Hindlimb muscle (tissue), 1 donor: ENCODE measurements at regions not wholly inside any gene's neighbourhood (a gene's known extent, or its start where the extent isn't known, plus 50 kb on each side); places are given as distances from the start of the nearest gene placed in this dataset.

Experiments used
- DNase-seq: peaks from one replicate; pipeline ENCODE4 v3.0.0-alpha.2; 2013

DNA sequence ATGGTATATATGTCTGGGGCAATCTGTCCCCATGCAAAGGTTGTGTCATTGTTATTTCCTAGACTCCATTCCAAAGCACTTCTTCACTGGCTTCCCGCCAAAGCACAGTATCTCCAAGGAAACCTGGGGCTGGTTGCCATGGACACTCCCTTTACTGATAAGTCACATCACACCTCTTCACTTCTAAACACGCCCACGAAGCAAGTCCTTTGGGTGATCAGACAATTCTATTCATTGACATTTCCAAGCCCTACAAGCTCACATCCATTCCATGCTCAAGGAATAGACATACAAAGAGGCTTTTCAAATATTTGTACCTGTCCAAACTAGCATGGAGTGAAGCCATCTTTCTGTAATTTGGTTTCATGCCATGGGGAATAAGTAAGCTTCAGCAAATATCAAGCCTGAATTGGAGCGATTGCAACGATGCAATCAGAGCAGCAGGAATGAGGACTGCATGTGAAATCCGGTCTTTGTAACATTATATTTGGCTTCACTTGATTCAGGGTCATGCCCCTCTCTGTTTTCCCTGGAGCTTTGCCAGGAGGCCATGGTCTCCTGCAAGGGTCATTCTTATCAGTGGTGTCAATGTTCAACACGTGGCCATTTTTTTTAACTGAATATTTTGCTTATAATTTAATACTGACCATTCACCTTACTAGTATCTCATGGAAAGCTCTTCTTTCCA, 201.6 kb upstream of the TMC3 start:
- DNase-seq = no peak

DNA sequence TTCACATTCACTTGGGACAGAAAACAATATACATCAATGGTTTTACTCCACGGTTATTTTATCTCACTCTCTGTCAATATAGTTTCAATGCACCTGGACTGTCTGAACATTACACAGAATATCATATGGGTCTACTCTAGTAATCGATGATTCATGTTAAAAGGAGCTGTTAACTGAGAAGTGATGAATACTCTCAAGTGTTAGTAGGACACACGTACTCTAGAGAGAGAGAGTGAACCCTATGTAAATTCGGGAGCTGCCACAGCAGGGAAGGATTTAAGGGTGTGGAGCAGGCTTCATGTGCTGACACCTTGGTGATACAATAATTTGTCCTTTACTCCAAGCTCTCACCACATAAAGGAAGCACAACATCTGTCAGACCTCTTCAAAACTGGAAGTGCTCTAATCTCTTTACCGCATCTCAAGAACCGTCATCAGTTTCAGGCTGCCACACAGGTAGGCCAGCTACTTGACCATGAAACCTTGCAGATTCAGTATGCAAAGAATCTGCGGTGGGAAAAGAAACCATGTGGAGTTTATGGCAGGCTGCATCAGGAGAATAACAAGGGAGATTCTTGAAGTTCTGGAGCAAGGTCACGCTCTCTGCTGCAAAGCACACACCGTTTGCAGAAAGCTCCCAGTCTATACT, 199.2 kb upstream of the TMC3 start:
- no peak for DNase-seq

DNA sequence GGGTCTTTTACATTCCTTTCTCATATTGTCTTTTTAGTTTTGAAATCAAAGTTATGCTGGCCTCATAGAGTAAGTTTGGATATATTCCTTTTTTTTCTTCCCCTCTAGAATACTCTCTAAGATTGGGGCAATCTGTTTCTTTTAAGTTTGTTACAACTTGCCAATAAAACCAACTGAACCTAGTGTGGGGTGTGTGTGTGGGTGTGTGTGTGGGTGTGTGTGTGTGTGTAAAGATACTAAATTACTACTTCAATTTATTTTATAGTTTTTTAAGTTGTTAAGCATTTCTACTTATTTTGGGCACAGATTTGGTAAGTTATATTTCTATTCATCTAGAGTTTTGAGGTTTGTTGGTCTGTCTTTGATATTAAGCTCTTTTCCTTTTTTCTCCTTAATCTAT, 198.2 kb upstream of the TMC3 start:
- DNase-seq = no peak

DNA sequence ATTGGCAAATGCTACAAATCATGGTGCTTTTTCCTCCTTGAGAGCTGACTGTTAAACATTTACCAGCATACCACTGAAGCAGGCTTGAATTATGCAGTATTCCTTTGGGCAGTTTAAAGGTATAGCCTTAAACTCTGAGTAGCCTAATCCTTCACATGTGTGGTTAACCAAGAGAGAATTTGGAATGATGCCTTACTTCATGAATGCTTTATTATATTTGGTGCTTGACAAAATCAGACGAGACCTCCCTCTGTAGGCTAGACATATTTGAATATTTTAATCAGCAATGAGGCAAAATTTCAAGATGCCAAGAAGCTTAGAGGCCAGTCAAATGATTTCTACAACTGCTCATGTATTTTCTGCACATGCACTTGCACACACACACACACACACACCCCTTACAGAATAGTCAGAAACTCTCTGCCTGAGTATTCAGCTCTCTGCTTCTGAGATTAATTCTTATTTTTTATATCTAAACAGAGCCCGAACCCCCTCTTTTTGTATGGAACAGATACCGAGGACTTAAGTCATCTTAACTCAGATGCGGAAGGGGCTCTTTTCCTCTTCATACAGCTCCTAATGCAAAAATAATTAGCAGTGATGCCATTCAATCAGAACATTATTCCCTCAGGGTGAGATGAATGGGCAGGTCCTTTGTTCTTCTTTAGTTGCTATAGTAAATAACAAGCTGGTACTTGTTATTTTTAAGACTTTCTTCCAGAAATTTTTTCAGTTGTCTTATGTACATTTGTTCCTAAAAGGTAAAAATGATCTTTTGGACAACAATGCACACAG, 195.5 kb upstream of the TMC3 start:
- no peak for DNase-seq

DNA sequence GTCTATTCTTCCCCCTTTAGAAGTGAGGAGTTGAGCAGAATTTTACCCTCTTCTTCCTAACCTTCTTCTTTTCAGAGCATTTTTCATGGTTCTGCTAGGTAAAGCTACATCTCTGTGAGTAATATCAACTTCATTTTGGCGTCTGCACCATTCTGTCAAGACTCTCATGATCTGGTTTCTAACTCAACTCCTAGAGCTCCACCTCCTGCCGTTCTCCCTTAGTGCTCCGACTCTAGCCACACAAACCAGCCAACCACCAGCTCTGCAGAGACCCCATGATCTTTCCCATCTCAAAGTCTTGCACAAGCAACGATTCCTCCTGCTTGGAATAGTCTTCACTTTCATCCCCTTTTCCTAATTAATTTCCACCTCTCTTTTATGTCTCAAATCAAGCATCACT, 193.9 kb upstream of the TMC3 start:
- DNase-seq = no peak

DNA sequence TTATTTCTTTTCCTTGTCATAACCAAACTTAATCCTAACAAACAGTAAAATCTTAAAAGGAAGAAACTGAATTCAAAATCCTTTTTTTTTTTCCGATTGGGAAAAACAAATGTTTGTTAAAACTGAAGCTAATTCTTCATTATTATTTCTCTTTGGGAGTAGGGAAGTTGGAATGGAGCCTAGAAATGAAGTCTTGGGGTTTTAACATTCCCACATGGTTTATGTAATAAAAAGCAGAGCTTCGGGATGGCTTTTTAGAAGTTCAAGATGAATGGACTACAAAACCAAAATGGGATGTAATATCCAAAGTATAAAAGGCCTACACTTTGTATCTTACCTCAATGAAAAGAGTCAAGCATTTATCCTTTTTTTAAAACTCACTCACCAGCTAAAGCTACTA, 189.0 kb upstream of the TMC3 start:
- no peak for DNase-seq

DNA sequence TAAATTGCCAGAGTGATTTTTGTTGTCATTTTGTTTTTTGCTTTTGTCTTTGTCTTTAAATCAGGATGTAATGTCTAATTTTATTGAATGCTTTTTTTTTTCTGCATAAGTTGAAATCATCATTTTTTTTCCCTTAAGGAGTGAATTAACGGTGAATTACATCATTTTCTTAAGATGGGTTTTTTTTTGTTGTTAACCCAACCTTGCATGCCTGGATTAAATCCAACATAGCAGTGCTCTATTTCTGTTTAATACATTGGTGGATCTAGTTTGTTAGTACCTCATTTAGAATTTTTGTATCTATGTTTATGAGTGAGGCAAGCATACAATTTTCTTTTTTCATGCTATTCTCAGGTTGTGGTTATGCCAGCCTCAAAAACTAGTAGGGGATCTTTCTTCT, 186.4 kb upstream of the TMC3 start:
- DNase-seq = no peak

DNA sequence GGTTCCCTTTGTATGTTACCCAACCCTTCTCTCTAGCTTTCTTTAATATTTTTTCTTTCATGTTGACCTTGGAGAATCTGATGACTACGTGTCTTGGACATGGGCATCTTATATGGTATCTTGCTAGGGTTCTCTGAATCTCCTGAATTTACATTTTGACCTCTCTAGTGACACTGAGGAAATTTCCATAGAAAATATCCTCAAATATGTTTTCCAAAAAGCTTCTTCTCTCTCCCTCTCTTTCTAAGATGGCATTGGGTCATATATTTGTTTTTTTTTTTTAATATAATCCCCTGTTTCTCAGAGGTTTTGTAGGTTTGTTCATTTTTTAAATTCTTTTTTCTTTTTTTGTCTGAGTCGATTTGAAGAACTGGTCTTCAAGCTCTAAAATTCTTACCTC, 184.0 kb upstream of the TMC3 start:
- no peak for DNase-seq

DNA sequence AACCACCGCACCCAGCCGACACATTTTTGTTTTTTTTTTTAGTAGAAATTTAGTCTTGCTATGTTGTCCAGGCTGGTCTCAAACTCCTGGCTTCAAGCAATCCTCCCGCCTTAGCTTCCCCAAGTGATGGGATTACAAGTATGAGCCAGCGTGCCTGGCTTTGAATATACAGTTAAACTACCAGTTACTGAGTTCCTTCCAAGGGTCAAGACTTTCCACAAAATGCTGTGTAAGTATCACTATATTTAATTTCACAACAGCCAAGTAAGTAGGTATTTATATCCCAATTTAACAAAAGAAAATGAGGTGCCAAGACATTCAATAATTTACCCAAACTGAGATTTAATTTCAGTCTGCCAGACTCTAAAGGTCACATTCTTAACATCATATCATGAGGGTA, 181.3 kb upstream of the TMC3 start:
- no peak for DNase-seq

DNA sequence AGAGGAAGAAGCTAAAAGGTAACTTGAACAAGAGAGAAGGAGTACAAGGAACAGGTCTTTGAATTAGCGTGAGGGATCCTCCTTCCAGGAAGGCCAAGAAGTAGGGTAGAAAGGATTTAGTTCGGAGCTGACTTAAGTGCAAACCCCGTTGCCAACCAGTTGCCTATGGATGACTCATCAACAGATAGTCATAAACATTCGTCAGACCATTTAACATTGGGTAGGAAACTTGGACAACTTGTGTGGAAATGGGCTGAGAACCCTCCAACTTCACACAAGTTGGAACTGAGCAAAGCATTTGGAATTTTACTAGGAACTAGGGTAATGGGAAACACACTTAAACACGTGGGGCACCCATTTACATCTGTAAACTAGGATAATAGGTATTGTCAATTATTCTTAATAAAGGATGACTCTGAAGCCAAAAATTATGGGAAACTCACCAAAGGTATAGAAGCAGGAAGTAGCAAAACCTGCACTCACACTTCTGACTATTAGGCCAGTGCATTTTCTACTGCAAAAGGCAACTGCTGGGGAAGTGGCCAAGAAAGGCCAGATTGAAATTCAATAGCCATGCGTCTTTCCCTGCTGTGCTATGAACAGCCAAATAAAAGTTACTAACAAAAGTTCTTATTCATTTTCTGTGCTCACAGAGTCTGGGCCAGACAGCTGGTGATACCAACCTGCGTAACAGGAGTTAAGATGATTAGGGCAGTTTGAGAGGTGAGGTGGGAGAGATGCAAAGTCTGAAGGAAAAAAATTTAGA, 174.5 kb upstream of the TMC3 start:
- DNase-seq = peak; percentile 77

DNA sequence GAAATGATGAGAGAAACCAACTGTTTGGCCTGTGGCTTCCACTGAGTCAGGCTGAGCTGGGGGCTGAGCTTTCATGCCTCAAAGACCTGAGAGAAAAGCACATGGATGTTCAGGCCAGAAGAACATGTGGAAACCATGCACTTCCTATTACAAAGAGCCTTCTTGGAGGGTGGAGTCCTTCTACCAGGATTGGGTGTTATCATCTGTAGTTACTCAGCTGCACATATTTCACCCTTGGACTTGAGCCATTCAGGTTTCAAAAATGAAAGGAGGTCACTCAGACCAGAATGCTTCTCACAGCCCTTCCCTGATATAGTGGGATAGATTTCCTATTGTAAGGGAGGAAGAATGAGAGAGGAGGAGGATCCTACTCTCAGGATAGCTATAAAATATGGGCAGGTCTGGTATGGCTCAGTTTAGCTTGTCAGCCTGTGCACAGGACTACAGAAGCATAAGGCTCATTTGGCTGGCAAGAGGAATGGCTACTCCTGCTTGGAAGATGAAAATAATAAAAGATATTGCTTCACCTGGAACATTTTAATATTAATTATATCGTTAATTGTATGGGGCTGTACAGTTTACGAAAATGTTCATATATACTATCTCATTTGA, 173.6 kb upstream of the TMC3 start:
- no peak for DNase-seq

DNA sequence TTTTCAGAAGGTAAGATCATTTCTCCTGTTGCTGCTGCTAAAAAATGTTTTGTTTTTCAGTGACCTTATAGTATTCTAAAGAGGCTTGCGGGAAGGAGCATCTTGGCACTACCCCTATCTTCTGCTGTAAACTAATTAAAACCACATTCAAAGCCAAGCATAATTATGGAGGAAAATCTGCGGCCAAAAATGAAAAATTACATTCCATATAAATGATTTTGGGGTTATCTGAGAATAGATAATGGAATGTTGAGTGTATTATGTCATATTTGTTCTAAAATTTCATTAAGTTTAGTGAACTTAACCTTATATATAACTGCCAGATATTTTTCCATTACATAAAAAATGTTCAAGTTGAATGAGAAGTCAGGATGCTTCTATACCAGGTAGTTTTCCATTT, 170.4 kb upstream of the TMC3 start:
- no peak for DNase-seq

DNA sequence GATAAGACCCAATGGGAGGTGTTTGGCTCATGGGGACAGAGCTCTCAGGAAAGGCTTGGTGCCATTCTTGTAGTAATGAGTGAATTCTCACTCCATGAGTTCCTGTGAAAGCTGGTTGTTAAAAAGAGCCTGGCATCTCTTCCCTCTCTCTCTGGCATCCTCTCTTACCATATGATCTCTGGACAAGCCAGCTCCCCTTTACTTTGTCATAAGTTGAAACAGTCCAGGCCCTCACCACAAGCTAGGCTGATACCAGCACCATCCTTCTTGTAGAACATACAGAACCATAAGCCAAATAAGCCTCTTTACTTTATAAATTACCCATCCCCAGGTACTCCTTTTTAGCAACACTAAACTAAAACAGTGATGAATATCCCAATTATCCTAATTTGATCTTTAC, 166.9 kb upstream of the TMC3 start:
- no peak for DNase-seq

DNA sequence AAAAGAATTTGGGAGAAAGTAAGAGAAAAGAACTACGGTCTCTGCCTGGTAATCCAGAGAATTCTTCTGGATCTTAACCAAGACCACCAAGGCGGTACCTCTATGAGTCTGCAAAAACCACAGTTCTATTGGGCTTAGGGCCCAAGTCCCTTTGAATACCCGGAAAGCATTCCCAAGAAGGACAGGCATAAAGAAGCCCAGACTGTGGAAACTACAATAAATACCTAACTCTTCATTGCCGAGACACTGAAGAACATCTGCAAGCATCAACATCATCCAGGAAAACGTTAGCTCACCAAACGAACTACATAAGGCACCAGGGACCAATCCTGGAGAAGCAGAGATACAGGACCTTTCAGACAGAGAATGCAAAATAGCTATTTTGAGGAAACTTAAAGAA, 162.3 kb upstream of the TMC3 start:
- DNase-seq = no peak

DNA sequence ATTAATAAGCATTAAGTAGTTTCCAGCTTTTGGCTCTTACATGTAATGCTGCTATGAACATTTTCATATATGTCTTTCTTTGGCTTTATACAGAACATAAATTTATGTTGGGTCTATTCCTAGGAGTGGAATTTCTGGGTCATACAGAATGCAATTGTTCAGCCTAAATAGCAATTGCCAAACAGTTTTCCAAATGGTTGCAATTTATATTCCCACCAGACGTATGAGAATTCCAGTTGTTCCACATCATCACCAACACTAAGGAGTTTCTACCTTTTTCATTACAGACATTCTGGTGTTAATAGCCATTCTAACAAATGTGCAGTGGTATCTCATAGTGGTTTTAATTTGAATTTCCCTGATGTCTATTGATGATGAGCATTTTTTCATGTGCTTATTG, 160.1 kb upstream of the TMC3 start:
- peak; percentile 30 for DNase-seq

DNA sequence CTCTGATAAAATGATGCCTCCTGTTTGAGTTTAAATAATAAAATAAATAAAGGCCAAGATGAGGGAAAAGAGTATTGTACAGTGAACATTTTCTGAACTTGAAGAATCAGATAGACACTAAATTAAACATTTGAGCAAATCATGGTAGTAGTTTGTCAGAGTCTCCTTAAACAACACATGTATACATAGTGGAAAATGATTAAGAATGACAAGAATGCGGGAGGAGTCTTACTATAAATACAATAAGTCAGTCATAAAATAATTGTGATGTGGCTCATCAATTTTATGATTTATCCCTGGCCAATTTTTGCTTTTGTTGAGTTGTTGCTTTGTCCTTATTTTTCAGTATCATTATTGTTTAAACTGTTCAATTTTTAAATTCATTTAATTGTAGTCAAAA, 158.0 kb upstream of the TMC3 start:
- DNase-seq = no peak

DNA sequence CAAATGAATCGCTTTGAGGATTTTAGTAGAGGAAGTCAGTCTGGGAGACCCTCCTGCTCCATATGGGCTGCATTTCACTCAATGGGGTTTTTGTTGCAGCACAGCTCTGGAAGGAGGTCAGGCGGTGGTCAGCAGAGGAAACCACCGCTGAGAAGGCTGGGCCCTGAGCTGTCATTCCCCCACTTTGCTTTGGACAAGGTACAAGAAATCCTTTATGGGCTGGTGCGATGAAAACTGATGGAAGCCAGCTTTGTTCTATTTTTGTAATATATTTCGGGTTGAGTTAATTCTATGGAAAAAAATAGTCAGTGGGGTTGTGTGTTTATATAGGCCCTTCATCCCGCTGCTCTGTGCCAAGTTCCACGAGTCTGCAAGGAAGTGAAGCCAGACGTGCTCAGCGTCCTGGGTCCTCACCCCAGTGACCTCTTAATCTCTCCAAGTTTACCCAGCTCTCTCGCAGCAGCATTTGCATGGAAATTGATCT, 157.1 kb upstream of the TMC3 start:
- peak; percentile 85 for DNase-seq

DNA sequence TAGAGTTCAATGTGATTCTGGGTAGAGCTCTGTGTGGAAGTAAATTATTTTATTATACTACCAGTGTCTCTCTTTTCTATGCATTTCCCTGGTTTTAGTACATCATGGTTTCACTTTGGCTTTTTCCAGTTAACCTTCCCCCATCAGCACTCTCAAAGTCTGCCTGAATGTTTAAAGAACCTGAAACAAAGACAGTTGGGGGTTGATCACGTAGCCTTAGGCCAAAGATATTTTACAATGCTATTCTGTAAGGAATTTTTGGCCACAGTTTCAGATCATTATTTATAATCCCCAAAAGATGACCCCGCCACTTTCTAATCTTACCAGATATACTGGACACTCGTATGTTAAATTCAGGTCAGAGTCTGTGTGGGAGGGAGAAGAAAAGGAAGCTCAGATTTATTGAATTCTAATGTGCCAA, 156.3 kb upstream of the TMC3 start:
- DNase-seq = no peak

DNA sequence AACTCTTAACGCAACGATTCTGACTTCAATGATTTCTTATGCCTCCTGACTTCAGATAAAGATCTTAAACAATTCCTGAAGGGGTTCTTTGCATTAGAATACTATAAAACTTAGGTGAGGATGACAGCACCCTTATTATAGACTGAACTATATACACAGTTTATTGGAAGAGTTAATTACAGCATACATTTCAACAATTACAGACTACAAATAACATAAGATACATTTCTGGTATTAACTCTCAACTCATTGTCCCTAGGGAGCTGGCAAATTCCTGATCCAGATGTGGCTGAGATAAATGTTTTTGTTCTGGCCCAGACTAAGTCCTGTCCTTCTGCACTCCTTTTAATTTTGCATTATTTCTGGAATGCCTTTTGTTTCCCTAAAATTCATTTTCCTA, 155.5 kb upstream of the TMC3 start:
- no peak for DNase-seq

DNA sequence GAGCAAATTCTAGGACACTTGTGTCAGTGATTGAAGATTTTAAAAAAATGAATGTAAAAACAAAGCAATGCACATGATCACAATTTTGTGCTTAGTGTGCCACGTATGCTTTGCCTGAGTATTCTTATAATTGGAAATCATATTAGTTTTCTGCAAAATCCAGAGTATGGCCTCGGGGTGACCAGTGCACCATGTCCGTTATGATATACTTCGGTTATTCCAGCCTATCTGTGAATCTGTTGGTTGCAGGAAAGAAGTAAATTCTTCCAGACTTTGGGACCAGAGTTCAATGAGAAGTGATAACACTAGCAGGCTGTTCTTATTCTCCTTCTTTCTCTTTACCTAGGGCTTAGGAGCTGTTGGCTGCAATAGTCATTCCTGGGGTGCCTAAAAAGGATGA, 152.0 kb upstream of the TMC3 start:
- no peak for DNase-seq

DNA sequence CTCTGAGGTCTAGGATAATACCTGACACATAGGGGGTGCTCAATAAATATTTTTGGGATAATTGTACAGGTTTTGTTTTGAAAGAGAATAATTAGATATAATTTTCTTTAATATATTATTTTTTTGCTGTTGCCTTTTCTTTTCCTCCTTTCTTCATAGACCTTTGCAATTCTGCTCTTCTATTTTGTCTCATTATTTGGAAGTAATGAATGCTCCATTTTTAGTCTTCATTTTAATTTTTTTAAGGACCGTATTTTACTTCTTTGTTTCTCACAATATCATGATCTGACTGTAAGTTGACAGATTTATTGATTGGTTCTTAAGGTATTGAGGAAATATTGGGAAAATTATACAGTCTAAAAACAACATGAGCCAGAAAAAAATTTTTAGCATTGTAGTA, 150.5 kb upstream of the TMC3 start:
- no peak for DNase-seq

DNA sequence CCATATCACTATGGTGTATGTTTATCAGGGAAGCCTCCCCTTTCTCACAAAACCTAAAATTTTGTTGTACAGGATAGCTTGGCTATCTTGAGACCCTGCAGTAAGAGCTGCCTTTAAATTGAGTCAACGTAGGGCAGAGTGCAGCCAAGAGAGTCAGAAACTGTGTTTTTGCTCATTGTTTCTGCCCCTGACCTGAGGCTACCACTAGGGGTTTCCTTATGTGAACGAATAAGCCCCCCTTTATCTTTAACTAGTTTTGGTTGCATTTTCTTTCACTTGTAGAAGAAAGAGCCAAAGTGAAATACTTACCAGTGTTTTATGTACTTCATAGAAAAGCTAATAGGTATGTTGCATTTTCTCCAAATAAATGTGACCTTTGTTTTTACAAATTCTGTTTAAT, 149.9 kb upstream of the TMC3 start:
- DNase-seq = no peak

DNA sequence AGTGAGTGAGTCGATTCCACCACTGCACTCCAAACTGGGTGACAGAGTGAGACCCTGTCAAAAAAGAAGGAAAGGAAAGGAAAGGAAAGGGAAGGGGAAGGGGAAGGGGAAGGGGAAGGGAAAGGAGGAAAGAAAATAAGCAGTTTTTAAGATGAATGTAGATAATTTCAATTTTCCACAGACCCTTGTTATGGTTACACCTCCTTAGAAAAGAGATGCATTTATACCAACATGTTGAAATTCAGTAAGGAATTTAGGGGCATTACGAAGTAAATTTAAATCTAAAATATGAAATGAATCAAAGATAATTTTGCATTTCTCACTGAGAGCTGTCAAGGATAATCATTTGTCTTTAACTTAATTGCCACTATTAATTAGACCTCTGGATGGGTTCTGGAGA, 146.5 kb upstream of the TMC3 start:
- no peak for DNase-seq
